GM19324 (cell line): ENCODE measurements at regions not wholly inside any gene's neighbourhood (a gene's known extent, or its start where the extent isn't known, plus 50 kb on each side); places are given as distances from the start of the nearest gene placed in this dataset.
"Not testable (repeated sequence)": the region's sequence is repeated elsewhere in the genome, so short reads cannot be mapped to it uniquely, and the experiment has no call there.

Experiments used
- ATAC-seq: cut with Tn5 transposase; IDR thresholded peaks from one replicate; pipeline ENCODE4 v1.9.1; 2021; ENCODE audit warnings: mild to moderate bottlenecking, moderate library complexity; ENCODE audit not compliant: unreplicated experiment, low FRiP score

DNA sequence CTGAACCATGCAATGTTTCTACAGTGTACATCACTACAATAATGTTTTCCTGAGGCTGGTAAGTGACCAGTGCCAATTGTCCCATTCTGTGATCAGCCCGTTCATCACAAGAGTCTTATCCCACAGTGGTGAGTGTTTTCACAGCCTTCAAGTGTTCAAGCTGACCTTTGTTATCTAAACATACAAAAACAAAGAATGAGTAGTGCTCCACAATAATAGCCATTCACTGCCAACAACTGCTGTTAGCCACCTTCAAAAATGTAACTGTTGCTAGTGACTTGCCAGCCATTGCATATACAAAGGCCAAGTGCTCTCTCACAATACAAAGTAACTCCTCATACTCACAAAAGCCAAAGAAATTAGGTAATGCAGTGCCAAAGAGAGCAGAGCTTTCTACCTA is 1084.1 kb downstream of the FAM133A start:
- no peak for ATAC-seq

- ATAC-seq = no peak
Measured at GRCh38 chrX:94775640-94776039, 1101.6 kb downstream of the FAM133A start.

GRCh38 chrX:94813541-94813940 is 1139.5 kb downstream of the FAM133A start:
- no peak for ATAC-seq

DNA sequence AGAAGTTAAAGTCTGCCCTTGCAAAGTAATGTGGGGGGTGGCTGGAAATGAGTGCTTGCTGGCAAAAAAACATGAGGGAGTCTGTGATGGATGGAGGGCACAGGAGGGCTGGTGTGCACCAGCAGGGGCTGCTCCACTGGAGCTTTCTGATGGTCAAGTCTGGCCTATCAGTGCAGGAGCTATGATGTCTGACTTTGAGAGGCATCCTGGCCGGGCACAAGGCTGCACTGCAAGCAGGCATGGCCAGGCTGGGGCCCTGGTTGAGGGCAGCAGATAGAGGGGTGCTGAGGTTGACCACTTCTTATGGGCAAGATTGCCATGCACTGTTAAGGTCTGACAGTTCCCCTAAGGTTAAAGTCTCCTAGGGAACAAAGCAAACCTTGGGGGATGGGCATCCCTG is 1140.2 kb downstream of the FAM133A start:
- ATAC-seq = no peak

DNA sequence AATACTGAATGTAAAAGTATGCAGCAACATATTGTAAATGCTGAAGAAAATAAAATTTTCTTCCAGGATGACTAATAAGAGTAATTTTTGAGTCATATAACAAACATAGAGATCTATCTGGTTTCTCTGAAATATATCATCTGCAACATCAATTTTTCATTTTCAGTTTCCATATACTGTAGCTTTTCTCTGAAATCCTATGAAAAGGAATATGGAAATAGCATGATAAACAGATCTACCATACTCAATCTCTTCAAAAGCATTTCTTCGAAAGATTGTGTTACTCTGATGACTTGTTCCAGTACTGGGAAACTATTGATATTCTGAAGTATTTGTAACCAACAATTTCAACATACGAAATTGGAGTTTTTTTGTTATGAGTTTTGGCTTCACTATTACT is 1156.7 kb downstream of the FAM133A start:
- ATAC-seq = no peak

DNA sequence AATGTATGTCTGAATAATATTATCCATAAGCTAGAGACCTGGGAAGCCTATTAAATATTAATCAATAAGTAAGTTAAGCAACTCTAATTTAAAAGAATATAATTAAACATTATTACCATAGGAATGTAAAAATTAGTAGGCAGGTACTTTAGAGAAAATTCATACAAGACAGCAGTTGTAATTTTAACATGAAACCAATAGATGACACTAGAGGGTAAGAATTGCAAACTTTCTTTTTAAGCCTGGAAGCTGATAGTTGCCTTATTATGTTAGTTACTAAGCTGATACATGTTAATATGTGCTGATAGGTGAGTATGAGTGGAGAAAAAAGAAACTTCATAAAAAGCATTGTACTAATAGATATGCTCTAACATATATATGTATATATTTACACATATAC is 1157.4 kb downstream of the FAM133A start:
- ATAC-seq = no peak

DNA sequence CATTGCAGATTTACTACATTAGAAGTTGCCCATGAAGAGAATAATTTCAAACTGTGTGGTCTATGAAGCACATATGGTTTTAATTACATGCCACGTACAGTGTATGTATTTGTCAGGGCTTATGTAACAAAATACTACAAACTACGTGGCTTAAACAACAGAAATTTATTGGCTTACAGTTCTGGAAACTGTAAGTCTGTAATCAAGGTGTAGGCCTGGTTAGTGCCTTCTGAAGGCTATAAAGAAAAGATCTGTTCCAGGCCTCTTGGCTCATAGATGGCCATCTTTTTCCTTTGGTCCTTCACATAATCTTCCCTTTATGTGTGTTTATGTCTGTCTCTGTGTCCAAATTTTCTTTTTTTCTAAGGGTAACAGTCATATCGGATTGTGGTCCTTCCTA is 1160.2 kb downstream of the FAM133A start:
- ATAC-seq = no peak

GRCh38 chrX:94850811-94851210 is 1176.8 kb downstream of the FAM133A start:
- ATAC-seq = no peak

GRCh38 chrX:94854251-94854650 is 1180.2 kb downstream of the FAM133A start:
- no peak for ATAC-seq

GRCh38 chrX:94862470-94862869 is 1188.5 kb downstream of the FAM133A start:
- ATAC-seq = not testable (repeated sequence)

- ATAC-seq = no peak
Measured at GRCh38 chrX:94871640-94872039, 1197.6 kb downstream of the FAM133A start.

DNA sequence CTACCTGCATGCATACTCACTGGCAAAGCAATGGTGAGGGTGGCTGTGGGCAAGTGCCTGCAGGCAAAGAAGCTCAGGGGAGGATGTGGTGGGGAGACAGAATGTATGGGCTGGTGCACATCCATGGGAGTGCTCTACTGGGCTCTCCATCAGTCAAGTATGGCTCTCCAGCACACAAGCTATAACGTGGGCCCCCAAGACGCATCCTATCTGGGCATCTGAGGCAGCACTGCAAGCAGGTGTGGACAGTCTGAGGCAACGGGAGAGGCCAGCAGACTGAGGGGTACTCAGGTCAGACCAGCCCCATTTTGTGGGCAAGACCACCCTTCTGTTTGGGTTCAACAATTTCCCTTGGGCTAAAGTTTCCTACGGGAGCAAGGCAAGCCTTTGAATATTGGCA is 1227.8 kb downstream of the FAM133A start:
- ATAC-seq = no peak

GRCh38 chrX:94908171-94908570 is 1234.2 kb downstream of the FAM133A start:
- no peak for ATAC-seq

- no peak for ATAC-seq
Measured at GRCh38 chrX:94908648-94909047, 1234.6 kb downstream of the FAM133A start.

- ATAC-seq = no peak
Measured at GRCh38 chrX:94914235-94914634, 1240.2 kb downstream of the FAM133A start.

GRCh38 chrX:94932278-94932965 is 1258.4 kb downstream of the FAM133A start:
- ATAC-seq = no peak

GRCh38 chrX:94936722-94937121 is 1262.7 kb downstream of the FAM133A start:
- no peak for ATAC-seq

DNA sequence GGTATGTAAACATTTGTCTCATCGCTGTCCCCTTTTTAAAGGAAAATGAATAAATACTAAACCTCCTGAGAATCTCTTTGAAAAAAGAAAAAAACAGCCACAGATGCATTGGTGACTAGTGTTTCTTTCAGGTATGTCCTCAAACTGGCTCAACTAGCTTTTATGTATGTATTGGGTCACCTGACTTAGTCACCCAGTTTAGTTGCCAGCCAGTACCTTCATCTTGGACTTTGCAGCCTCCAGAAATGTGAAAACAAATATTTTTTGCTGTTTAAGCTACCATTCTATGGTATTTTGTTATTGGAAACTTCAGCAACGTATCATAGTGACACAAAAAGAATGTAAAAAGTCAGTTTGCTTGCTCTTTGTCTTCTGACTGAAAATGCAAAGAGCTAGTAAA is 1263.5 kb downstream of the FAM133A start:
- no peak for ATAC-seq

DNA sequence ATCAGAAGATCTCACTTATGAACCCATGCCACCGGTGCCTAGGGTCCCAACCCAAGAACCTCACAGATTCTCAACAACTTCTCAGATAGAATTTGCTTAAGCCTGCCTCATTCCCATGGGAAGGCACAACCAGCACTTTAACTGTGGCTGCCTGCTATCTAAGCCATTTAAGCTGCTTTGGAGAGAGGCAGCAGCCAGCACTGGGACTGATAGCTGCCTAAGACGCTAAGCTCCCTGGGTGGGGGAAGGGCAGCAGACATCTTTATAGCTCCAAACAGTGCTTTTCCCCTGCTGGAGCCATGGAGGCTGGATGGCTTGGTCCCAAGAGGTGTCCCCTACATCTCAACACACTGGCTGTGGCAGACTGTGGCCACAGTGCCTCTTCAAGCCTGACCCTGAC is 1268.6 kb downstream of the FAM133A start:
- ATAC-seq = no peak

- not testable (repeated sequence) for ATAC-seq
Measured at GRCh38 chrX:94946137-94946536, 1272.1 kb downstream of the FAM133A start.

DNA sequence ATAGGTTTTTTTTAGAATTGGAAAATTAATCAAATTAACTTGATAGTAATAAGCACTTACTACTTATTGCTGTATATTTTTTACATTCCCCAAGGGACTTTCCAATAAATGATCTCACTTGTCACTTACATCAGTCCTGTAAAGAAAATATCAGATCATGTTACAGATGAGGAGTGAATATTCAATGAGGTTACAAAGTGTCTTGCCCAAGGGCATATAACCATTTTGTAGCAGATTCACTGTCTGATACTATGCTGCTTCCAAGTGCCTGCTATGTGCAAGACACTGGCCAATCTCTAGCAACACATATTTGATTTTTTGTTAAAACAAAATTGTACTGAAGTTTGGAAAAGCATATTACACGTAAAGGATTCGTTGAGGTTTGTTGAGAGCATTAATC is 1287.7 kb downstream of the FAM133A start:
- no peak for ATAC-seq

GRCh38 chrX:94977562-94977961 is 1303.6 kb downstream of the FAM133A start:
- ATAC-seq = no peak

- no peak for ATAC-seq
Measured at GRCh38 chrX:94977986-94978385, 1304.0 kb downstream of the FAM133A start.
